ENCODE measurements at regions not wholly inside any gene's neighbourhood (a gene's known extent, or its start where the extent isn't known, plus 50 kb on each side); places are given as distances from the start of the nearest gene placed in this dataset.
"Not testable (repeated sequence)": the region's sequence is repeated elsewhere in the genome, so short reads cannot be mapped to it uniquely, and the experiment has no call there.

DNA sequence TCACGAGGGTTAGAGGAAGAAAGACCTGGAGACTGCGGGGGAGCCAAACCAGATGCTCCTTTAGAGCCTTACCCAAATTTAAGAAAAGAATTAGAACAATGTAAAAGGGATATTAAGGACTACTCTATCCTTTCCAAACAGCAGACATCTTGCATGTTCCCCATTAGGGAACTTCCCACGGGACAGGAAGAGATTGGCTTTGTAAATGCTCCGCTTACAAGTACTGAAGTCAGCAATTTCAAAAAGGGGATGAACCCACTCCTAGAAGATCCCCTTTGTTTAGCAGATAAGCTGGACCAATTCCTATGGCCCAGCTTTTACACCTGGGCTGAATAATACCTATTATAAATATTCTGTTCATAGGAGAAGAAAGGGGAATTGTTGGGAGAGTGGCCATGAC, 74.2 kb downstream of the APOBEC1 start:
- in situ Hi-C loops (cut with MboI; ENCODE audit: low pct_unique_long_range_greater_than_20kb, low sequenced_read_pairs): no loop called here
- DNase-seq: no peak

DNA sequence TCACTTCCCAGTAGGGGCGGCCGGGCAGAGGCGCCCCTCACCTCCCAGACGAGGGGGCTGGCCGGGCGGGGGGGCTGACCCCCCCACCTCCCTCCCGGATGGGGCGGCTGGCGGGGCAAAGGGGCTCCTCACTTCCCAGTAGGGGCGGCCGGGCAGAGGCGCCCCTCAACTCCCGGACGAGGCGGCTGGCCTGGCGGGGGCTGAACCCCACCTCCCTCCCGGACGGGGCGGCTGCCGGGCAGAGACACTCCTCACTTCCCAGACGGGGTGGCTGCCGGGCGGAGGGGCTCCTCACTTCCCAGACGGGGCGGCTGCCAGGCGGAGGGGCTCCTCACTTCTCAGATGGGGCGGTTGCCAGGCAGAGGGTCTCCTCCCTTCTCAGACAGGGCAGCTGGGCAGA, 75.6 kb downstream of the APOBEC1 start:
- in situ Hi-C loops (cut with MboI; ENCODE audit: low pct_unique_long_range_greater_than_20kb, low sequenced_read_pairs); DNase-seq: not testable (repeated sequence)

DNA sequence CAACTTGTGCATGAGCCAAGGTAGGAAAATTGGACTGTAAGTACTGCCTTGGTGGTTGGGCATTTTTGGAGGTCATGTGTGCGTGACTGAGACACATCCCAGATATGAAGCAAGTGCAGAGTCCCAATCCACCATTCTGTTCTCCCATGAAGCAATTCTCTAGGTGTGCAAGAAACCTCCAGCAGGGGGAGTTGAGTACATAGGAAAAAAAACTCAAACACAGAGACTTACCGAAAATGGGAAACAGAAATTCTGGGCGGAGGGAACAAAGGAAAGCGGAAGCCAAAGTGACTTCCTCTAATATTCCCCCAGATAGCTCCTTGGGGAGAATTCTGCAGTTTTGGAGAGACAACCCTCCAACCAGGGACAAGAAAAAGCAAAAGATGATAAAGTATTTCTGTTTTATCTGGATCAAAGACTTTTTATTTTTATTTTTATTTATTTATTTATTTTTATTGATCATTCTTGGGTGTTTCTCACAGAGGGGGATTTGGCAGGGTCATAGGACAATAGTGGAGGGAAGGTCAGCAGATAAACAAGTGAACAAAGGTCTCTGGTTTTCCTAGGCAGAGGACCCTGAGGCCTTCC, 76.9 kb downstream of the APOBEC1 start:
- in situ Hi-C loops (cut with MboI; ENCODE audit: low pct_unique_long_range_greater_than_20kb, low sequenced_read_pairs): not testable (repeated sequence)
- DNase-seq: peak; percentile 98

DNA sequence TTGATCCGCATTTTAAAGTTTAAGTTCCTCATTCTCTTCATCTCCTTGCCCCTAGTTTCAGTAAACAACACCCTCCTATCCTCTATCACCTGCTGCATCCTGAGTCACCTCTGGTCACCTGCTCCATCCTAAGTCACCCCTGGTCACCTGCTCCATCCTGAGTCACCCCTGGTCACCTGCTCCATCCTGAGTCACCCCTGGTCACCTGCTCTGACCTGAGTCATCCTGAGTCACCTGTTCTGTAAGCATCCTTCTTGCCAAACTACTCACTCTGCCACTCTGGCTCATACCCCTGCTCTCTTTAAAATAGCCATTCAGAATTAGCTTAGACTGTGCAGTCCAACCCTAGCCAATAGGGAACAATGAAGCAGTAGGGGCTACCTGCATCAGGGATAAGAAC, 80.6 kb upstream of the CD163 start:
- in situ Hi-C loops (cut with MboI; ENCODE audit: low pct_unique_long_range_greater_than_20kb, low sequenced_read_pairs); DNase-seq: not testable (repeated sequence)

DNA sequence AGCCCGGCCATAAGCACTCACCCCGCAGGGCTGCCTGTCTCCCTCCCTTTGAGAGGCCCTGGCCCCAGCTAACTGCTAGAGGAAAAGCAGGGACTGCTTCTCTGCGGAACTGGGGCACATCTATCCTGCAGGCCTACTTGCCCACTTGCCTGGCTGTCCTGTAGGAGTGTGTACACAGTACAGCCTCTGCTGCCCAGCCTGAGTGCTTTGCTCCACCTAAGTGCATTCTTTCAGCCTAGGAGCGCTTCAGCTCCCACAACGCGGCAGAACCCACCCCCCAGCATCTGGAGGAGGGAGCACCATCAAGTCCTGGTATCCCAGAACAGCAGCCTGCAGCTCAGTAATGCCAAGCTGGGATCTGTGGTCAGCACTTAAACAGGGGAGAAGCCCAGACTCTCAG, 79.9 kb upstream of the CD163 start:
- in situ Hi-C loops (cut with MboI; ENCODE audit: low pct_unique_long_range_greater_than_20kb, low sequenced_read_pairs): no loop called here
- DNase-seq: no peak

DNA sequence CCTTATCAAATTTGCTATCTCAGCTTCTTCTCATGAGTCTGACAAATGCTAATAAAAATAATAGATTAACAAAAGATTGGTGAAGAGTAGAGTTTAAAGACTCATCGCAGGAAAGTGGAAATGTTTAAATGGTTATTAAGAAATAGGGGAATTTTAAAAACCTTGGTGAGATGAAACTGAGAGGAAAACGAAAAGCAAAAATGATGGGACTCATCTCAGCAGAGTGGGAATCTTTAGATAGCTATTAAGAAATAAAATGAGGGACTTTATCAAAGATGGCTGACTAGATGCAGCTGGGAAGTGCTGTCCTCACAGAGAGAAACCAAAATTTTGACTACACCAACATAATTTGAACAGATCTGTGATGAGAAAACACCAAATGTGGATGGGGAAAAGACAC, 79.2 kb upstream of the CD163 start:
- in situ Hi-C loops (cut with MboI; ENCODE audit: low pct_unique_long_range_greater_than_20kb, low sequenced_read_pairs): no loop called here
- no peak for DNase-seq

DNA sequence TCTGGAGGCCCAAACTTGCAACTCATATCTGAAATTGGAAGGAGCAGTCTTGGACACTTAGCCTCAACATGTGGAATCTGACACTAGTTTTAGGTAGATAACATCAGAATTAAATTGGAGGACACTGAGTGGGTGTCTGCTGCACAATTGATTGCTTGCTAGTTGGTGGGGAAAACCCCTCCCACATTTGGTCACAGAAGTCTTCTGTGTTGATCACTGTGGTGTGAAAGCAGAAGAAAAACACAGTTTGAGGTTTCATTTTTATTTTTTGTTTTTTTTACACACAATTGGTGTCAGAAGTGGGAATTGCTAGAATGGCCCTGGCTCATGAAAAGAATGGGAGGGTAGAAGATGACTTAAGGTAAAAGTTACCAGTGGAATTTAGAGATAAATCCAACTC, 78.0 kb upstream of the CD163 start:
- DNase-seq: no peak

DNA sequence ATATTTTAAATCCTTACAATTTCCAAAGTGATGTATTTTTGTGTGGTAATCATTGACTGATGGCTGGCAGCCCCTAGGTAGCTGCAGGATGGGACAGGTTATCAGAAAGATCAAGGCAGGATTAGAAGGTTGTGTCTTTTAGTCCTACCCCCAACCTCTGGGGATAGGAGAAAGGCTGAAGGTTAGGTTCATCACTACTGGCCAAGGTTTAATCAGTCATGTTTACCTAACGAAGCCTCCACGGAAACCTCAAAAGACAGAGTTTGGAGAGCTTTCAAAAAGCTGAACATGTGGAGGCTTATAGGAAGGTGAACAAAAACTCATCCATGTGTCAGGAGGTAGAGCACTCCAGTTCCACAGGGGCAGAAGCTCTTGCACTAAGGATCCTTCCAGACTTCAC, 77.5 kb upstream of the CD163 start:
- in situ Hi-C loops (cut with MboI; ENCODE audit: low pct_unique_long_range_greater_than_20kb, low sequenced_read_pairs): no loop called here
- no peak for DNase-seq

More for the DNA sequence above, 78.0 kb upstream of the CD163 start:
- in situ Hi-C loops (cut with MboI; ENCODE audit: low pct_unique_long_range_greater_than_20kb, low sequenced_read_pairs): no loop called here

DNA sequence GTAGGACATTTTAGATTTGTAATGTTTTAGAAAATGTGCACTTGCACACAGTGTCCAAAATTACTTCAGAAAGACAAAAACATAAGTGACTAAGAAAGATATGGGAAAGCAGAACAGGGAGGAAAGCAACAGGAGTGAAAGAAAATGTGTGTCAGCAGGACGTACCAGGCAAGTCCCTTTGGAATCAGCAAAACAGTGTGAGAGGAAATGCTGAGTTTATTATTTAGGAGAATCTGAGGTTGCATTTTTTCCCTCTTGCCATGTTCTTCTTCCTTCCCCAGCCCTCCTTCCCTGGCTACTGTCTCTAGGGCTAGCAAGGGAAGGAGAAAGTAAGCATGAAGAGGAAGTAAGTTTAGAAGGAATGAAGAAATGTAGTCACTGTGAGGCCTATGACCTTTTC, 67.7 kb upstream of the CD163 start:
- in situ Hi-C loops (cut with MboI; ENCODE audit: low pct_unique_long_range_greater_than_20kb, low sequenced_read_pairs): no loop called here

DNA sequence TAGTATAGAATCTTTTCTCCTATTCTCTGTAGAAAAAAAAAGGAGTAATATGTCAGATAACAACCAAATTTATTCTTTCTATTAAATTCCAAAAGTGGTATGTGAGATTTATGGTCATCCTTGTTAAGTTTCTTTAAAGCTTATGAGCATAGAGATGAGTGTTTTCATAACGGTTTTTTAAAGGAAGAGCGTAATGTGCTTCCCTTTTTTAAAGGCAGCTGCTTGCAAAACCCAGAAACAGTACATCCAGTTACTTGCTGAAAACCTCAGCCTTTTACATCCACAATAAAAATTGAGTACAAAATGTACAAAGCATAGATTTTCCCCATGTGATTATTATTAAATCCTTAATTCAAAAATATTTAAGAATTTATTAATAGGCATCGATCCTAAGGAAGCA, 53.6 kb upstream of the CD163 start:
- in situ Hi-C loops (cut with MboI; ENCODE audit: low pct_unique_long_range_greater_than_20kb, low sequenced_read_pairs): no loop called here
- peak; percentile 71 for DNase-seq

More for the DNA sequence above, 67.7 kb upstream of the CD163 start:
- peak; percentile 36 for DNase-seq

DNA sequence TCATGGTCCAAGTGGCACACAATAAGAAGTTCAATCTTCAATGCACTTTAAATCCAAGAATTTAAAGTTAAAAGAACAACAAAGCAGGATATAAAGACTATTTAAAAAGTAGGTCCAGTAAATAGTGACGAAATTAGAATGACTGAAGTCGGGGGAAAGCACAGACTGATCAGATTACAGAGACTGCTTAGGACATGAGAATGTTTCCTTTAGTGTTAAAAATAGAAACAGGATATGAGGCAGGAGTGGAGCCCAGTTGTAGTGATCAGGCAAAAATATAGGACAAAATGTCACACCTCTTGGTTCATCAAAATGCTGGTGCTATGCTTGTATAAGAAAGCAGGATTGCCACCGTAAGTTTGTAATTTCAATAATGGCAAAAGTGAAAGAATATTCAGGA, 52.2 kb upstream of the CD163 start:
- peak; percentile 77 for DNase-seq
- in situ Hi-C loops (cut with MboI; ENCODE audit: low pct_unique_long_range_greater_than_20kb, low sequenced_read_pairs): no loop called here

DNA sequence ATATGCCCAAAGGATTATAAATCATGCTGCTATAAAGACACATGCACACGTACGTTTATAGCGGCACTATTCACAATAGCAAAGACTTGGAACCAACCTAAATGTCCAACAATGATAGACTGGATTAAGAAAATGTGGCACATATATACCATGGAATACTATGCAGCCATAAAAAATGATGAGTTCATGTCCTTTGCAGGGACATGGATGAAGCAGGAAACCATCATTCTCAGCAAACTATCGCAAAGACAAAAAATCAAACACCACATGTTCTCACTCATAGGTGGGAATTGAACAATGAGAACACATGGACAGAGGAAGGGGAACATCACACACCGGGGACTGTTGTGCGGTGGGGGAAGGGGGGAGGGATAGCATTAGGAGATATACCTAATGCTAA, 51.3 kb upstream of the CD163 start:
- in situ Hi-C loops (cut with MboI; ENCODE audit: low pct_unique_long_range_greater_than_20kb, low sequenced_read_pairs); DNase-seq: not testable (repeated sequence)
